Neuronal stem cell (in vitro differentiated cells): ENCODE measurements at regions not wholly inside any gene's neighbourhood (a gene's known extent, or its start where the extent isn't known, plus 50 kb on each side); places are given as distances from the start of the nearest gene placed in this dataset.

Experiments used
- DNase-seq: peaks from one replicate; pipeline ENCODE4 v3.0.0-alpha.2; 2013; ENCODE audit warnings: low spot score
- H2AFZ ChIP-seq: one replicate; pipeline ENCODE4 v1.6.1; 2013; ENCODE audit warnings: mild to moderate bottlenecking, low read length, inconsistent platforms
- H2AK5ac ChIP-seq: 2 replicates; pipeline ENCODE4 v1.6.1; 2013; ENCODE audit warnings: low read depth, mild to moderate bottlenecking, inconsistent platforms, low read length, moderate library complexity, mixed read lengths
- H2BK120ac ChIP-seq: 2 replicates; pipeline ENCODE4 v1.6.1; 2013; ENCODE audit warnings: low read depth, mild to moderate bottlenecking, inconsistent platforms, low read length, moderate library complexity, mixed read lengths
- H2BK12ac ChIP-seq: one replicate; pipeline ENCODE4 v1.6.1; 2013; ENCODE audit warnings: low read length, inconsistent platforms
- H2BK15ac ChIP-seq: 2 replicates; pipeline ENCODE4 v1.6.1; 2013; ENCODE audit warnings: mild to moderate bottlenecking, low read length, inconsistent platforms, mixed read lengths
- H2BK5ac ChIP-seq: one replicate; pipeline ENCODE4 v1.6.1; 2013; ENCODE audit warnings: inconsistent platforms, mild to moderate bottlenecking, low read length, moderate library complexity
- H3K14ac ChIP-seq: one replicate; pipeline ENCODE4 v1.6.1; 2013; ENCODE audit warnings: low read length, inconsistent platforms
- H3K18ac ChIP-seq: 2 replicates; pipeline ENCODE4 v1.6.1; 2013; ENCODE audit warnings: low read length, inconsistent platforms
- H3K23ac ChIP-seq: 2 replicates; pipeline ENCODE4 v1.6.1; 2013; ENCODE audit warnings: low read depth, mild to moderate bottlenecking, mixed read lengths, low read length, inconsistent platforms; ENCODE audit not compliant: poor library complexity
- H3K27ac ChIP-seq: replicated peaks from 3 replicates; pipeline ENCODE4 v1.5.1; 2013; ENCODE audit warnings: low read length, inconsistent platforms
- H3K27me3 ChIP-seq, 3 experiments: 2 replicates each; pipeline ENCODE4 v1.6.1; 2013; ENCODE audit warnings: low read length in 3 of 3, mild to moderate bottlenecking in 2 of 3, inconsistent platforms in 1 of 3, low read depth in 1 of 3, mixed read lengths in 1 of 3, moderate library complexity in 1 of 3; ENCODE audit not compliant: control insufficient read depth in 3 of 3, insufficient read depth in 3 of 3
- H3K36me3 ChIP-seq, 2 donors: replicated peaks in 1 of 2; 2 replicates each; pipeline ENCODE4 v1.6.1; 2013; ENCODE audit warnings: low read length in 2 of 2; ENCODE audit not compliant: control insufficient read depth in 2 of 2, insufficient read depth in 2 of 2
- H3K4ac ChIP-seq: 2 replicates; pipeline ENCODE4 v1.6.1; 2013; ENCODE audit warnings: inconsistent platforms, mild to moderate bottlenecking, low read length, moderate library complexity
- H3K4me1 ChIP-seq, 2 donors: 1 replicate in 1 of 2; 2 replicates in 1 of 2; pipeline ENCODE4 v1.6.1; 2013; ENCODE audit warnings: low read length in 2 of 2, low read depth in 1 of 2; ENCODE audit not compliant: control insufficient read depth in 2 of 2, insufficient read depth in 1 of 2
- H3K4me2 ChIP-seq: one replicate; pipeline ENCODE4 v1.6.1; 2013; ENCODE audit warnings: mild to moderate bottlenecking, low read length, inconsistent platforms; ENCODE audit not compliant: insufficient read depth, poor library complexity, severe bottlenecking
- H3K4me3 ChIP-seq, 2 donors: 2 replicates each; pipeline ENCODE4 v1.5.1; 2013; ENCODE audit warnings: low read length in 2 of 2, mild to moderate bottlenecking in 2 of 2, inconsistent platforms in 1 of 2, moderate library complexity in 1 of 2
- H3K79me1 ChIP-seq: one replicate; pipeline ENCODE4 v1.6.1; 2013; ENCODE audit warnings: low read depth, mild to moderate bottlenecking, inconsistent platforms, low read length, moderate library complexity
- H3K9ac ChIP-seq: one replicate; pipeline ENCODE4 v1.6.1; 2013; ENCODE audit warnings: mild to moderate bottlenecking, low read depth, low read length, inconsistent platforms; ENCODE audit not compliant: poor library complexity
- H3K9me3 ChIP-seq, 2 donors: replicated peaks in 1 of 2; 2 replicates each; pipeline versions ENCODE3 to v1.6.1; 2013; ENCODE audit warnings: low read length in 2 of 2, mild to moderate bottlenecking in 2 of 2, inconsistent platforms in 1 of 2, low read depth in 1 of 2, mixed read lengths in 1 of 2, moderate library complexity in 1 of 2; ENCODE audit not compliant: control insufficient read depth in 2 of 2, insufficient read depth in 1 of 2
- H4K8ac ChIP-seq: one replicate; pipeline ENCODE4 v1.6.1; 2013; ENCODE audit warnings: low read depth, mild to moderate bottlenecking, inconsistent platforms, low read length, moderate library complexity
- H4K91ac ChIP-seq: one replicate; pipeline ENCODE4 v1.6.1; 2013; ENCODE audit warnings: low read length, low read depth, mild to moderate bottlenecking, inconsistent platforms; ENCODE audit not compliant: poor library complexity
- WGBS, 2 donors: extraction: QIAGEN DNeasy Blood & Tissue Kit; methylation state at CpG; one replicate each; pipeline ENCODE4 v1.1.7; 2013; ENCODE audit warnings: missing lambda C conversion rate in 2 of 2, mixed read lengths in 1 of 2; ENCODE audit not compliant: insufficient read length in 2 of 2, insufficient replicate concordance in 1 of 2; ENCODE audit errors: extremely low coverage in 2 of 2; 5-methylcytosine and 5-hydroxymethylcytosine counted together

- WGBS, 2 donors, result no CpG with 5 or more reads among the region's 2 CpGs
- no peak overlapping the region for H3K18ac ChIP-seq
- no peak overlapping the region for H2BK15ac ChIP-seq
- H3K4me2 ChIP-seq, result no peak overlapping the region
- H3K79me1 ChIP-seq, result no peaks in the 10 kb centered on the region
- no peak overlapping the region for H2BK120ac ChIP-seq
- H3K23ac ChIP-seq, result no peak overlapping the region
- H3K27me3 ChIP-seq, result peaks cover 0 to 2% (median 0%) of the 10 kb centered on the region in 3 experiments
- H3K4ac ChIP-seq, result no peak overlapping the region
- H2BK5ac ChIP-seq, result no peak overlapping the region
- no peaks in the 10 kb centered on the region for H3K4me1 ChIP-seq
- H2AFZ ChIP-seq, result no peak overlapping the region
- H3K9ac ChIP-seq, result no peak overlapping the region
- no peak overlapping the region for H4K91ac ChIP-seq
- no peak overlapping the region for H3K27ac ChIP-seq
- no peak overlapping the region for H2AK5ac ChIP-seq
- H4K8ac ChIP-seq, result no peak overlapping the region
- no peaks in the 10 kb centered on the region for H3K36me3 ChIP-seq
- no peak overlapping the region for H3K4me3 ChIP-seq
- H3K9me3 ChIP-seq, result no peaks in the 10 kb centered on the region
- DNase-seq, result no peak
- H2BK12ac ChIP-seq, result no peak overlapping the region
- no peak overlapping the region for H3K14ac ChIP-seq
Measured at GRCh38 chr7:82616059-82616728, 172.6 kb upstream of the CACNA2D1 start.

- Histone ChIP-seq H3K36me3 (no peaks in the 10 kb centered on the region), H2AFZ (no peak overlapping the region), H3K9ac (no peak overlapping the region), H3K4ac (no peak overlapping the region), H4K8ac (no peak overlapping the region), H3K27ac (no peak overlapping the region), H3K4me3 (no peak overlapping the region), H4K91ac (no peak overlapping the region), H3K14ac (no peak overlapping the region), H2BK5ac (no peak overlapping the region), H2AK5ac (no peak overlapping the region), H2BK15ac (no peak overlapping the region), H3K23ac (no peak overlapping the region), H2BK12ac (no peak overlapping the region), H2BK120ac (no peak overlapping the region), H3K4me1 (no peaks in the 10 kb centered on the region), H3K4me2 (no peak overlapping the region), H3K27me3 (no peaks in the 10 kb centered on the region), H3K79me1 (no peaks in the 10 kb centered on the region), H3K18ac (no peak overlapping the region), H3K9me3 (no peaks in the 10 kb centered on the region)
- DNase-seq, result no peak
- no CpG with 5 or more reads among the region's 3 CpGs for WGBS, 2 donors
Measured at GRCh38 chr7:82615527-82615926, 171.9 kb upstream of the CACNA2D1 start.

GRCh38 chr7:82609746-82610145 is 166.2 kb upstream of the CACNA2D1 start:
- H3K4me3 ChIP-seq, result no peak overlapping the region
- H3K4me1 ChIP-seq, result no peaks in the 10 kb centered on the region
- no peak overlapping the region for H4K8ac ChIP-seq
- no peak overlapping the region for H2BK120ac ChIP-seq
- no peak overlapping the region for H2AK5ac ChIP-seq
- no peak overlapping the region for H3K9ac ChIP-seq
- no peak overlapping the region for H3K4ac ChIP-seq
- H3K9me3 ChIP-seq, result no peaks in the 10 kb centered on the region
- H2BK5ac ChIP-seq, result no peak overlapping the region
- H3K18ac ChIP-seq, result no peak overlapping the region
- no peak overlapping the region for H3K4me2 ChIP-seq
- H3K14ac ChIP-seq, result no peak overlapping the region
- no peaks in the 10 kb centered on the region for H3K27me3 ChIP-seq
- no peak overlapping the region for H3K27ac ChIP-seq
- no peak overlapping the region for H2BK12ac ChIP-seq
- H3K36me3 ChIP-seq, result no peaks in the 10 kb centered on the region
- H3K79me1 ChIP-seq, result no peaks in the 10 kb centered on the region
- no peak overlapping the region for H2AFZ ChIP-seq
- DNase-seq, result no peak
- no peak overlapping the region for H2BK15ac ChIP-seq
- no peak overlapping the region for H3K23ac ChIP-seq
- no peak overlapping the region for H4K91ac ChIP-seq

- H2BK120ac ChIP-seq, result no peak overlapping the region
- H3K27me3 ChIP-seq, result no peaks in the 10 kb centered on the region
- H2BK5ac ChIP-seq, result no peak overlapping the region
- no peak overlapping the region for H3K4me2 ChIP-seq
- H3K23ac ChIP-seq, result no peak overlapping the region
- H4K8ac ChIP-seq, result no peak overlapping the region
- H3K4me3 ChIP-seq, result no peak overlapping the region
- no peaks in the 10 kb centered on the region for H3K36me3 ChIP-seq
- H3K18ac ChIP-seq, result no peak overlapping the region
- H2AK5ac ChIP-seq, result no peak overlapping the region
- H2BK15ac ChIP-seq, result no peak overlapping the region
- no peak overlapping the region for H2BK12ac ChIP-seq
- peaks cover 2 to 4% of the 10 kb centered on the region in 2 donors for H3K4me1 ChIP-seq
- H3K9ac ChIP-seq, result no peak overlapping the region
- H3K79me1 ChIP-seq, result no peaks in the 10 kb centered on the region
- no peak overlapping the region for H4K91ac ChIP-seq
- H2AFZ ChIP-seq, result no peak overlapping the region
- H3K4ac ChIP-seq, result no peak overlapping the region
- no peak overlapping the region for H3K14ac ChIP-seq
- H3K27ac ChIP-seq, result no peak overlapping the region
- peak; percentile 41 for DNase-seq
- H3K9me3 ChIP-seq, result peaks cover 4 to 6% of the 10 kb centered on the region in 2 donors
- no CpG with 5 or more reads among the region's 4 CpGs for WGBS, 2 donors
Measured at GRCh38 chr7:82605247-82605864, 161.8 kb upstream of the CACNA2D1 start.
